MM.1S (cell line): ENCODE measurements at regions not wholly inside any gene's neighbourhood (a gene's known extent, or its start where the extent isn't known, plus 50 kb on each side); places are given as distances from the start of the nearest gene placed in this dataset.

ENCODE experiments used
- CTCF ChIP-seq: fragments of 300-600 bp; sonication (generic); IDR thresholded peaks from 2 replicates; pipeline ENCODE4 v1.5.1; 2016; ENCODE audit warnings: antibody characterized with exemption, low read length, mixed read lengths
- EZH2 ChIP-seq: fragments of 300-600 bp; sonication (generic); optimal IDR thresholded peaks from 2 replicates; pipeline ENCODE3; 2017; ENCODE audit warnings: low read depth, mild to moderate bottlenecking, antibody characterized with exemption, low read length, mixed read lengths
- EZH2phosphoT487 ChIP-seq: fragments of 300-600 bp; sonication (generic); IDR thresholded peaks from 2 replicates; pipeline ENCODE4 v1.6.1; 2018; ENCODE audit warnings: antibody characterized with exemption, low read length

- TF ChIP-seq CTCF = no peak
- no peak for TF ChIP-seq EZH2
- TF ChIP-seq EZH2phosphoT487 = no peak
These were observed 127.2 kb upstream of the DPH6 start for GRCh38 chr15:35673093-35673684.
